ENCODE measurements at regions not wholly inside any gene's neighbourhood (a gene's known extent, or its start where the extent isn't known, plus 50 kb on each side); places are given as distances from the start of the nearest gene placed in this dataset.

GRCh38 chr13:89165685-89166084 is 1494.5 kb downstream of the SLITRK5 start (continued):
- no peak for TF ChIP-seq ZNF26 (tag by site-specific recombination; IDR thresholded peaks at IDR 0.05)
- TF ChIP-seq ZNF639 (tag by site-specific recombination; IDR thresholded peaks at IDR 0.05) = no peak
- no peak for TF ChIP-seq ZSCAN16 (tag by site-specific recombination; IDR thresholded peaks at IDR 0.05)
- TF ChIP-seq ZNF585B (tag by site-specific recombination; IDR thresholded peaks at IDR 0.05) = no peak
- no peak for TF ChIP-seq ZFP3 (tag by site-specific recombination; IDR thresholded peaks at IDR 0.05; ENCODE audit: low read depth)
- TF ChIP-seq KLF17 (tag by site-specific recombination; IDR thresholded peaks at IDR 0.05) = no peak
- no peak for TF ChIP-seq ELK4 (IDR thresholded peaks at IDR 0.05; ENCODE audit: borderline replicate concordance, low read depth, low read length)
- TF ChIP-seq ZBTB17 (tag by site-specific recombination; IDR thresholded peaks at IDR 0.05) = no peak
- TF ChIP-seq ZNF132 (tag by site-specific recombination; IDR thresholded peaks at IDR 0.05; ENCODE audit: borderline replicate concordance) = no peak
- TF ChIP-seq ATF2 (tag by site-specific recombination; IDR thresholded peaks at IDR 0.05; ENCODE audit: low read depth) = no peak

GRCh38 chr13:89169951-89170350 is 1498.8 kb downstream of the SLITRK5 start:
- Histone ChIP-seq H3K4me3 (ENCODE audit: low read depth, low read length) (no peak overlapping the region), H3K4me1 (ENCODE audit: control insufficient read depth, insufficient read depth, low read length) (no peaks in the 10 kb centered on the region), H3K9me3 (ENCODE audit: control insufficient read depth, insufficient read depth, low read depth, low read length) (no peaks in the 10 kb centered on the region), H3K36me3 (ENCODE audit: control insufficient read depth in 2 of 2, insufficient read depth in 1 of 2, low read length in 2 of 2) (no peaks in the 10 kb centered on the region), H3K27ac (ENCODE audit: extremely low read depth, low read depth, low read length) (no peak overlapping the region)
- POLR2A ChIA-PET = no interaction called here
- CTCF ChIA-PET = no interaction called here
- TF ChIP-seq ZFHX2 (tag by site-specific recombination; conservative IDR thresholded peaks at IDR 0.05) (no peak), ATF2 (tag by site-specific recombination; IDR thresholded peaks at IDR 0.05; ENCODE audit: low read depth) (no peak), GFI1B (tag by site-specific recombination; IDR thresholded peaks at IDR 0.05) (no peak), ZBTB17 (tag by site-specific recombination; IDR thresholded peaks at IDR 0.05) (no peak), ZNF624 (tag by site-specific recombination; IDR thresholded peaks at IDR 0.05) (no peak), ZNF768 (tag by site-specific recombination; IDR thresholded peaks at IDR 0.05) (no peak), ZNF26 (tag by site-specific recombination; IDR thresholded peaks at IDR 0.05) (no peak), ZNF549 (tag by site-specific recombination; IDR thresholded peaks at IDR 0.05) (no peak), ZNF266 (tag by site-specific recombination; IDR thresholded peaks at IDR 0.05; ENCODE audit: low read depth) (no peak), ZNF133 (tag by site-specific recombination; IDR thresholded peaks at IDR 0.05) (no peak), ZBTB21 (tag by site-specific recombination; IDR thresholded peaks at IDR 0.05) (no peak), ZNF416 (tag by site-specific recombination; IDR thresholded peaks at IDR 0.05) (no peak), MZF1 (tag by site-specific recombination; IDR thresholded peaks at IDR 0.05; ENCODE audit: borderline replicate concordance) (no peak), KLF9 (tag by site-specific recombination; IDR thresholded peaks at IDR 0.05; ENCODE audit: low read depth) (no peak), ZNF510 (tag by site-specific recombination; IDR thresholded peaks at IDR 0.05; ENCODE audit: insufficient replicate concordance) (no peak), HOXC10 (CRISPR knock-in tag; IDR thresholded peaks at IDR 0.05) (no peak), TSHZ1 (tag by site-specific recombination; IDR thresholded peaks at IDR 0.05; ENCODE audit: borderline replicate concordance) (no peak)

All from HEK293 (cell line).